ENCODE measurements at regions not wholly inside any gene's neighbourhood (a gene's known extent, or its start where the extent isn't known, plus 50 kb on each side); places are given as distances from the start of the nearest gene placed in this dataset.

GRCh38 chr18:34990597-34990996 is 50.6 kb upstream of the MAPRE2 start:
- TF ChIP-seq CTCF (IDR thresholded peaks at IDR 0.05) (no peak), POLR2A (IDR thresholded peaks at IDR 0.05) (no peak)

Measured in esophagus squamous epithelium (tissue), 4 donors.